GM12892 (cell line): ENCODE measurements at regions not wholly inside any gene's neighbourhood (a gene's known extent, or its start where the extent isn't known, plus 50 kb on each side); places are given as distances from the start of the nearest gene placed in this dataset.

ENCODE experiments used
- POLR2A ChIP-seq: IDR thresholded peaks from 2 replicates; pipeline ENCODE4 v1.6.1; 2011; ENCODE audit warnings: low read depth, low read length, control low read depth
- POLR2AphosphoS5 ChIP-seq: IDR thresholded peaks from 2 replicates; pipeline ENCODE4 v1.6.1; 2011; ENCODE audit warnings: low read depth, low read length, control low read depth

GRCh38 chr11:112634551-112634950 is 326.7 kb upstream of the NCAM1 start:
- TF ChIP-seq POLR2A (no peak), POLR2AphosphoS5 (no peak)
